BJ (cell line): ENCODE measurements at regions not wholly inside any gene's neighbourhood (a gene's known extent, or its start where the extent isn't known, plus 50 kb on each side); places are given as distances from the start of the nearest gene placed in this dataset.
A peak's percentile ranks its signal among the peaks of the same experiment; 100 is the strongest.

Source experiments
- CTCF ChIA-PET: fragments of 350-600 bp; formaldehyde crosslinking; extraction: SDS; loops from one replicate; lab custom pipeline; 2021; ENCODE audit warnings: antibody characterized with exemption, inconsistent platforms; lab: Yijun Ruan, JAX
- POLR2A ChIA-PET: fragments of 300-600 bp; sonication (Branson Sonifier 250); formaldehyde crosslinking; extraction: SDS; loops from one replicate; lab custom pipeline; 2021; ENCODE audit warnings: antibody characterized with exemption; lab: Charles Lee
- DNase-seq: peaks from one replicate; pipeline ENCODE4 v3.0.0-alpha.2; 2011; ENCODE audit warnings: low read depth
- H3K27me3 ChIP-seq: 2 replicates; pipeline ENCODE4 v1.6.0; 2011; ENCODE audit warnings: low read length; ENCODE audit not compliant: control insufficient read depth, insufficient read depth
- H3K36me3 ChIP-seq: 2 replicates; pipeline ENCODE4 v1.5.1; 2011; ENCODE audit warnings: low read length; ENCODE audit not compliant: control insufficient read depth, insufficient read depth
- H3K4me3 ChIP-seq: 2 replicates; pipeline ENCODE4 v1.5.1; 2011; ENCODE audit warnings: low read depth, mild to moderate bottlenecking, control low read depth, low read length
- TF ChIP-seq, protein P1 (sequence below): IDR thresholded peaks from 2 replicates; pipeline ENCODE4 v1.5.1; 2011; ENCODE audit warnings: low read depth, mild to moderate bottlenecking, control low read depth, inconsistent platforms, low read length, moderate library complexity; ENCODE audit not compliant: insufficient read depth

DNA sequence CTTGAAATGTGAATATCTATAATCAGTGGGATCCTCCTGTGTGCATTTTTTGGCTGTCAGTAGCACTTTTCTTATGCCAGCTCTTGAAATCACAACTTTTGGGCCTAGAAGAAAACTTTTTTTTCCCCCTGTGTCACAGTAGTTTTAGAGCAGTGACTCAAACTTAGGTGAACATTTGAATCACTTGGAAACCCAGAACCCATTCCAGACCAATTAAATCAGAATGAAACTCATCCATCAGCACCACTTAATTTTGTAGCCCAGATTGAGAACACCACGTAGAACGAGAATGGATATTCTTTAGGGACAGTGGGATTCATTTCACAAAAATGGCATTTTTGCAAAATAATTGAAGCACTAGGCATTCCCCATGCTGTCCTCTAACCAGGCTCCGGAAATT, 224.8 kb upstream of the NANOGP8 start:
- CTCF ChIA-PET, result interaction anchor here (3.2 to 6.1 kb wide), 2 partner anchors 21 to 134 kb away, joined by 8 to 29 read pairs; no protein-coding TSS in a partner anchor

DNA sequence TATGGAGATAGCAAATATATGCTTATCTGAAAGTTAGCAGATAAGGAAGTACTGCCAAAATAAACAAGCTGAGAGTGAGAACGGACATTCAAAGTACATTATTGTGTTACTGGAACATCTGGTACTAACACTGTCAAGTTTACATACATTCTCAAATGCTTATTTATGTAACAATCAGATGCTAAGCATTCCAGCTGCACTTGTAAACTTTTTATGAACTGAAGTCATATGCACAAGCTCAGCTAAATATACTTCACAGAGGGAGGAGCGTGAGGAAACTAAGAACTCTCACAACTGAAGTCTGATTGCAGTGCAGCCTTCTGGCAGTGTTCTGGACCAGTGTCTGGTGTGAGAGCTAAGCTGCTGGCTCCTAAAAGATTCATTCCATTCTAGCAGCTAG, 223.7 kb upstream of the NANOGP8 start:
- TF ChIP-seq, protein P1, sequence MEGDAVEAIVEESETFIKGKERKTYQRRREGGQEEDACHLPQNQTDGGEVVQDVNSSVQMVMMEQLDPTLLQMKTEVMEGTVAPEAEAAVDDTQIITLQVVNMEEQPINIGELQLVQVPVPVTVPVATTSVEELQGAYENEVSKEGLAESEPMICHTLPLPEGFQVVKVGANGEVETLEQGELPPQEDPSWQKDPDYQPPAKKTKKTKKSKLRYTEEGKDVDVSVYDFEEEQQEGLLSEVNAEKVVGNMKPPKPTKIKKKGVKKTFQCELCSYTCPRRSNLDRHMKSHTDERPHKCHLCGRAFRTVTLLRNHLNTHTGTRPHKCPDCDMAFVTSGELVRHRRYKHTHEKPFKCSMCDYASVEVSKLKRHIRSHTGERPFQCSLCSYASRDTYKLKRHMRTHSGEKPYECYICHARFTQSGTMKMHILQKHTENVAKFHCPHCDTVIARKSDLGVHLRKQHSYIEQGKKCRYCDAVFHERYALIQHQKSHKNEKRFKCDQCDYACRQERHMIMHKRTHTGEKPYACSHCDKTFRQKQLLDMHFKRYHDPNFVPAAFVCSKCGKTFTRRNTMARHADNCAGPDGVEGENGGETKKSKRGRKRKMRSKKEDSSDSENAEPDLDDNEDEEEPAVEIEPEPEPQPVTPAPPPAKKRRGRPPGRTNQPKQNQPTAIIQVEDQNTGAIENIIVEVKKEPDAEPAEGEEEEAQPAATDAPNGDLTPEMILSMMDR, result no peak
- ChIA-PET CTCF (interaction anchor here (0.6 to 6.1 kb wide), 6 partner anchors 11 to 1173 kb away, joined by 3 to 29 read pairs (median 4); no protein-coding TSS in a partner anchor), POLR2A (interaction anchor here (0.8 kb wide), 1 partner anchor 53 kb away, joined by 3 read pairs; no protein-coding TSS in a partner anchor)
- H3K36me3 ChIP-seq, result no peaks in the 10 kb centered on the region
- H3K27me3 ChIP-seq, result no peaks in the 10 kb centered on the region
- DNase-seq, result peak; percentile 94
- no peak overlapping the region for H3K4me3 ChIP-seq

More for the DNA sequence above, 224.8 kb upstream of the NANOGP8 start:
- POLR2A ChIA-PET, result no interaction called here
- no peak for DNase-seq
- Histone ChIP-seq H3K4me3 (no peak overlapping the region), H3K27me3 (no peaks in the 10 kb centered on the region), H3K36me3 (no peaks in the 10 kb centered on the region)
- TF ChIP-seq, protein P1, result no peak

DNA sequence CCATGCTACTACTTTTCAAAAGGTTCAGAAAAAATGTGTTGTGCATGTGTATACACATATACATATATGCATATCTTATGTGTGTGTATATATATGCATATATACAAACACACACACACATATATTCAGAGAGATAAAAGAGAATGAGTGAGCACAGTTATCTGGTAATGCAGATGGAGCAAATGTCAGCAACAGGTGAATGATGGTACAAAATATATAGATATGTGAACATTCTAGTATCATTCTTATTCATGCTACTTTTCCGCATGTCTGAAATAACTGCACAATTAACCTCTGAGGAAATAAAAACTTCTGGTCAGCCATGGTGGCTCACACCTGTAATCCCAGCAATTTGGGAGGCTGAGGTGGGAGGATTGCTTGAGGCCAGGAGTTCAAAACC, 222.6 kb upstream of the NANOGP8 start:
- H3K36me3 ChIP-seq, result no peaks in the 10 kb centered on the region
- TF ChIP-seq, protein P1, result no peak
- ChIA-PET CTCF (interaction anchor here (6.1 kb wide), 1 partner anchor 136 kb away, joined by 29 read pairs; no protein-coding TSS in a partner anchor), POLR2A (no interaction called here)
- DNase-seq, result no peak
- H3K27me3 ChIP-seq, result no peaks in the 10 kb centered on the region
- H3K4me3 ChIP-seq, result no peak overlapping the region

DNA sequence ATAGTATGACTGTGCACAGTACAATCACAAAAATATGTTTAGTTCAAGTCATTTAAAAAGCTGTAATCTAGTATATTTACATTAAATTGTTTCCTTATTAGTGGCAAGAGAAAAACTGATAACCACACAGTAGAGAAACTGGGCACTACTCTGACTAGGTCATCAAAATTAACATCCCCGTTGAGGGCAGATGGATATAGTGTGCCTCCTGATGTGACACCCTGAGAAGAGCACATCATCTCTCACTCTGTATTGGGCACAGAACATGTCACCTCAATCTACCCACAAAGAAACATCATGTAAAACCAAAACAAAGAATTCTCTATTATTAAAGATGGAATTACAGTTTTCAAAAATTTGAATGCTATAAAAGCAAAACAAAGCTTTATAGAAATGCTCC, 221.9 kb upstream of the NANOGP8 start:
- no peaks in the 10 kb centered on the region for H3K27me3 ChIP-seq
- H3K4me3 ChIP-seq, result no peak overlapping the region
- no peaks in the 10 kb centered on the region for H3K36me3 ChIP-seq
- no peak for DNase-seq
- TF ChIP-seq, protein P1, result no peak
- ChIA-PET CTCF (interaction anchor here (0.9 to 6.1 kb wide), 2 partner anchors 114 to 137 kb away, joined by 3 to 29 read pairs; no protein-coding TSS in a partner anchor), POLR2A (no interaction called here)

DNA sequence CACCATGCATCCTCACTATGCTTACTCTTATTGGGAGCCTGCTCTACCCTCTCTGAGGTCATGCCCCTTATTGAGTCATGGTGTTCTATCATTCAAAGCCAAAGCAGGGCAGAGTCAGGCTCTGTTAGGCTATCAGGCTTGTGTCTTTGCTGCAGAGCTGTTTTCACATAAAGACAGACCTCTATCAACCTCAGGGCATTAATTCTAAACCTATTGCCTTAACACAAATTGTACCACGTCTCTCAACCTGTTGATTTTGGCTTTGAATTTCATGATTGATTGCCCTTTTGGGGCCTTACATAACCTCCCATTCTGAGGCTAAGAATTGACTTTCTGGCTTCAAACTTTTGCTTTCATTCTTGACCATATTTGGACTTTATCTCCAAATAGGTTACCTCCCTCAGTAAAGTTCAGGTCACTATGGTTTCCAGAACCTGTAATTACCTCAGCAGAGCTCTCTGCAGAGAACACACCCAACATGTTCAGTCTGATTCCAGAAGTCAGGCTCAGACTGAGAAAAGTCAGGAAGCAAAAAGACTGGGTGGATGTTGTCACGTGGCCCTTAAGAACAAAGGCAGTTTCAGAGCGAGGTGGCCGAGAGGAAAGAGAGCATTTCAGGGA, 221.4 kb upstream of the NANOGP8 start:
- ChIA-PET CTCF (interaction anchor here (0.6 to 6.1 kb wide), 6 partner anchors 13 to 310 kb away, joined by 3 to 29 read pairs (median 4); no protein-coding TSS in a partner anchor), POLR2A (no interaction called here)
- Histone ChIP-seq H3K4me3 (no peak overlapping the region), H3K36me3 (no peaks in the 10 kb centered on the region), H3K27me3 (no peaks in the 10 kb centered on the region)
- DNase-seq, result no peak
- TF ChIP-seq, protein P1, result no peak
